SK-N-MC (cell line): ENCODE measurements at regions not wholly inside any gene's neighbourhood (a gene's known extent, or its start where the extent isn't known, plus 50 kb on each side); places are given as distances from the start of the nearest gene placed in this dataset.
A peak's percentile ranks its signal among the peaks of the same experiment; 100 is the strongest.

ENCODE experiments used
- DNase-seq: peaks from one replicate; pipeline ENCODE4 v3.0.0-alpha.2; 2011; ENCODE audit warnings: low read depth, low spot score
- H3K27ac ChIP-seq: fragments of 200-600 bp; sonication (generic); 2 replicates; pipeline ENCODE4 v1.5.1; 2016; ENCODE audit warnings: mixed run types
- H3K36me3 ChIP-seq: fragments of 200-600 bp; sonication (generic); 2 replicates; pipeline ENCODE4 v1.6.1; 2017; ENCODE audit warnings: antibody characterized with exemption, low read length, mixed read lengths; ENCODE audit not compliant: insufficient read depth
- H3K4me3 ChIP-seq: fragments of 200-600 bp; sonication (generic); 2 replicates; pipeline ENCODE4 v1.5.1; 2016
- H3K9ac ChIP-seq: fragments of 200-600 bp; sonication (generic); 2 replicates; pipeline ENCODE4 v1.8.0; 2017; ENCODE audit warnings: mixed run types, mixed read lengths; ENCODE audit not compliant: insufficient read length
- H3K9me3 ChIP-seq: fragments of 200-600 bp; sonication (generic); 2 replicates; pipeline ENCODE4 v1.6.1; 2017; ENCODE audit warnings: low read depth, mild to moderate bottlenecking, antibody characterized with exemption, low read length, moderate library complexity, mixed read lengths
- EZH2 ChIP-seq: fragments of 200-600 bp; sonication (generic); IDR thresholded peaks from one replicate; pipeline ENCODE4 v1.6.1; 2017; ENCODE audit warnings: antibody characterized with exemption
- FOXP2 ChIP-seq: optimal IDR thresholded peaks from 2 replicates; pipeline ENCODE3; 2011; ENCODE audit warnings: mild to moderate bottlenecking, moderate library complexity; ENCODE audit not compliant: insufficient read depth; ENCODE audit errors: extremely low read length, control extremely low read depth
- POLR2AphosphoS5 ChIP-seq: IDR thresholded peaks from 2 replicates; pipeline ENCODE4 v1.6.1; 2012; ENCODE audit warnings: mild to moderate bottlenecking, low read depth, low read length, borderline replicate concordance

DNA sequence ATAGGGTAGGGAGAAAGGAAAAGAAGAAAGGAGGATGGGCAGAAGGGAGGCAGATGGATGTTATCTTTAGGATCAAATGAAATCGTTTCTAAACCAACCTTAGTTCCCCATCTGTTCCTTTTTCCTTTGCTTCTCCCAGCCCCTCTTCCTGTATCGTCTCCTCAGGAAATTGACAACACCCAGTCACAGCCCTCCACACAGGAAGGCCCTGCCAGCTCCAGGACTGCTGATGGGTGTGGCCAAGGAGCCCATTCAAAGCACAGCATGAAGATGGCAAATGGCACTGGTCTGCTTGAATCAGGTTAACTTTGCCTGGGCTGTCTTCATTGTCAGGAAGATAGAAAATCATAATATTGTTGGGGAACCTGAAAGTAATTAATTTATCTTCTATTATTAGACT lies 164.8 kb downstream of the C11orf87 start:
- H3K4me3 ChIP-seq: no peak overlapping the region
- no peaks in the 10 kb centered on the region for H3K36me3 ChIP-seq
- H3K9ac ChIP-seq: no peak overlapping the region
- no peak overlapping the region for H3K27ac ChIP-seq
- H3K9me3 ChIP-seq: no peaks in the 10 kb centered on the region
- DNase-seq: no peak
- TF ChIP-seq POLR2AphosphoS5 (no peak), FOXP2 (no peak), EZH2 (no peak)

GRCh38 chr11:109590782-109591181 lies 168.8 kb downstream of the C11orf87 start:
- Histone ChIP-seq H3K27ac (no peak overlapping the region), H3K9me3 (no peaks in the 10 kb centered on the region), H3K4me3 (no peak overlapping the region), H3K9ac (no peak overlapping the region), H3K36me3 (no peaks in the 10 kb centered on the region)
- TF ChIP-seq EZH2: no peak
- no peak for TF ChIP-seq POLR2AphosphoS5
- no peak for TF ChIP-seq FOXP2
- DNase-seq: no peak

- Histone ChIP-seq H3K36me3 (no peaks in the 10 kb centered on the region), H3K9me3 (no peaks in the 10 kb centered on the region), H3K9ac (no peak overlapping the region), H3K4me3 (no peak overlapping the region), H3K27ac (no peak overlapping the region)
- TF ChIP-seq POLR2AphosphoS5 (no peak), EZH2 (no peak), FOXP2 (no peak)
- DNase-seq: no peak
These were observed 175.3 kb downstream of the C11orf87 start for GRCh38 chr11:109597336-109597735.

DNA sequence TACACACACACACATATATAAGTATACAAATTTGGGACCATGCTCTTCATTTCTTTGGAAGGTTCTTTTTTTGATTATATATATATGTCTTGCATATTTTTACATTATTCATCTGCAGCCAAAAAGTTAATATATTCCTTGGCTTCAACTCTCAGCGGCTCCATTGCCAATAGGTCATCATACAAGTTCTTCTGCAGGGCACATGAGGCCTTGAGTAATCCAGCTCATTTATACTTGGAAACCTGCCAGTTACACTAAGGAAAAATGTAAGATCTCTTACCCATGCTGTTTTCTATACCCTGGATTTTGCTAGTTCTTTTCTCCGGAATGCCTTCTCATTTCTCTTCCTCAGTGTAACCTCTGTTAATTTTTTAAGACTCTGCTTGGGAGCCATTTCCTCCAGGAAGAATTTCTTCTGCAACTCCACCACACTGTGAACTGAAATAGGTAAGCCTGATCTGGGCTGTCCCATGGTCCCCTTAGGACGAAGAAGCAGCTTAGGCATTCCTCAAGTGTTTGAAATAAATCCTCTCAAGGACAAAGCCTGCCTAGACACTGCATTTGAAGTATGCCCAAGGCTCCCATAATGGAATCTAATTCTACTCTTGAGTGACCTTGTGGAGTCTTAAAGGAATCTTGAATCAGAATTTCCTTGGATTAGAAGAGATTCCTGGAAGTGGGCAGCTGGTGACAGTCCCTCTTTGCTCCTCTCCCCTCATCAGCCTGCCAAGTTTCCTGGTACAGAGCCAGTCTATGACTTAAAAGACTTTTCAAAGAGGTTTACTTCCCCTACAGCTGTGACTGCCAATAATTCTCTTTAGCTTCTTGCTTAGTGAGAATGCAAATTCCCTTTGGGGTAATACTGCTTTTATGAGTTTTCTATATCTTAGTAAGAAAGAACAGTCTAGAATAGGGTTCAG lies 182.8 kb downstream of the C11orf87 start:
- no peak overlapping the region for H3K9ac ChIP-seq
- TF ChIP-seq FOXP2 (no peak), EZH2 (no peak), POLR2AphosphoS5 (no peak)
- no peaks in the 10 kb centered on the region for H3K9me3 ChIP-seq
- H3K36me3 ChIP-seq: no peaks in the 10 kb centered on the region
- H3K4me3 ChIP-seq: peak overlapping the region; percentile 50
- no peak for DNase-seq
- peak overlapping the region; percentile 76 for H3K27ac ChIP-seq

- no peak overlapping the region for H3K4me3 ChIP-seq
- TF ChIP-seq FOXP2: no peak
- TF ChIP-seq EZH2: no peak
- TF ChIP-seq POLR2AphosphoS5: no peak
- no peak for DNase-seq
- no peak overlapping the region for H3K9ac ChIP-seq
- H3K9me3 ChIP-seq: no peaks in the 10 kb centered on the region
- H3K36me3 ChIP-seq: no peaks in the 10 kb centered on the region
- H3K27ac ChIP-seq: no peak overlapping the region
These were observed 184.3 kb downstream of the C11orf87 start for GRCh38 chr11:109606256-109606655.

DNA sequence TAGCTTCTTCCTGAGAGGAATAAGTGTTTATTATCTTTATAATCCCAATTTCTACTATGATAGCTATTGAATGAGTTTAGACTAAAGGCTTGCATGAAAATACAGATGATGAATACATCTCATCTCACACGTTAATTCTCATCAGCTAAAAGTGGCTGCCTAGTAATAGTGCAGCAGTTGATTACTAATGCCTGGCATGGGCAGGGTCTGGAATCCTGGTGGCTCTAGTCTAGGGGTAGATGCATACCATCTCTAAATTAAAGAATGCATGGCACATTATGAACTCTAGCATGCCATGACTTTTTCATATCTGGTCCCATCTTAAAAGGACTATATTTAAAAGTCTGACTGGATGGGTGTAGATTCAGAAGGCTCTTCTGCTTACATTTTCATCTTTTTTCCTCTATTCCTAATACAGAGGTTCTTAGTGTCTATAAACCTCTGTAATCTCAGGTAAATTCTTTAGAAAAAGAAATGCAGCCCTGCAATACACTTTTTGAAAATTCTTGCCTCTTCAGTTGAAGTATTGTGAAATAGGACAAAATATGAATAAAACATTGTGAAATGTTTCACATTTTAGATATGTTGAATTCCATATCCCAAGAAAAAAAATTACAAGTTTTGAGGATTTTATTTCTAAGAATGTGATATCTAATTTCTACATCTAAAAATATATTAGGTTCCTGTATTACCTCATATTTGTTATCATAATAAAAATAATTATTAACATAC lies 187.6 kb downstream of the C11orf87 start:
- no peaks in the 10 kb centered on the region for H3K36me3 ChIP-seq
- TF ChIP-seq FOXP2: no peak
- TF ChIP-seq EZH2: no peak
- no peak for TF ChIP-seq POLR2AphosphoS5
- H3K4me3 ChIP-seq: no peak overlapping the region
- no peak for DNase-seq
- H3K9me3 ChIP-seq: no peaks in the 10 kb centered on the region
- H3K9ac ChIP-seq: no peak overlapping the region
- H3K27ac ChIP-seq: no peak overlapping the region

DNA sequence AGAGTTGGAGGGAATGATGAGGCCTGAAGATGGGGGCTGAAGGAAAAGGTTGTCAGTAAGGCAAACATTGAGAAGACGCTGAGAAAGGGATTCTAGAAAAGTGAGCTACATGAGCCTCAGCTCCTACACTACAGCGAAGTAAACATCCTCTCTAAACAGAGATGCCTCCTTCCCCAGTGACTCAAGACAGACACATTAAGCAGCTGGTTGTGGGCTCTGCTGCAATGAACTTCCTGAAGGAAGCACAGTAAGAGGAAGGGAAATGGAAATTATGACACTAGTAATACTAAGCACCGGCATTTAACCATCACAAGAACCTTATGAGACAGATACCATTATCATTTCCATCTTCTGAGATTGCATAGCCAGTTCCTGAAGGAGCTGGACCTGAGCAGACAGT lies 190.5 kb downstream of the C11orf87 start:
- no peak overlapping the region for H3K4me3 ChIP-seq
- TF ChIP-seq FOXP2 (no peak), EZH2 (no peak)
- no peak overlapping the region for H3K9ac ChIP-seq
- no peak overlapping the region for H3K27ac ChIP-seq
- no peak for DNase-seq
- no peaks in the 10 kb centered on the region for H3K9me3 ChIP-seq
- no peaks in the 10 kb centered on the region for H3K36me3 ChIP-seq

DNA sequence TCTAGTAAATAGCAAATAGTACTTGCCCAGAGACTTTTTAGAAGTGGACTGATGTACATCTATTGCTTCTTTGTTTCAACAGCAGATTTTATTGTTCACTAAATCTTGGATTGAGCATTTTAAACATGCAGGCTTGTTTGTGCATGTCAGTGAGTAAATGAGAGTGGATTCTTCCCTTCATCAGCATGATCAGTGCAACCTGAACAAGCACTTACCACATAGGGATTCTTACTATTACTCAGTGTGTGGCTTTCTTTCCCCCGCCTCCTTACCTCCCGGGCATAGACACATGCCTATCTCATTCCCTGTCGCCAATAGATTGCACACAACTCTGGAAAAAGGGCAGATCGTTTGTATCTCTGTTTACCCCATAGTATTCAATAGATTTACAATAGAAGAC lies 197.5 kb downstream of the C11orf87 start:
- Histone ChIP-seq H3K36me3 (no peaks in the 10 kb centered on the region), H3K4me3 (no peak overlapping the region), H3K27ac (no peak overlapping the region), H3K9ac (no peak overlapping the region), H3K9me3 (no peaks in the 10 kb centered on the region)
- no peak for DNase-seq
- TF ChIP-seq EZH2 (no peak), POLR2AphosphoS5 (no peak), FOXP2 (no peak)

- H3K27ac ChIP-seq: no peak overlapping the region
- no peak overlapping the region for H3K9ac ChIP-seq
- no peaks in the 10 kb centered on the region for H3K36me3 ChIP-seq
- no peak overlapping the region for H3K4me3 ChIP-seq
- DNase-seq: no peak
- TF ChIP-seq EZH2 (no peak), POLR2AphosphoS5 (no peak), FOXP2 (no peak)
- H3K9me3 ChIP-seq: no peaks in the 10 kb centered on the region
These were observed 207.7 kb downstream of the C11orf87 start for GRCh38 chr11:109629734-109630133.

DNA sequence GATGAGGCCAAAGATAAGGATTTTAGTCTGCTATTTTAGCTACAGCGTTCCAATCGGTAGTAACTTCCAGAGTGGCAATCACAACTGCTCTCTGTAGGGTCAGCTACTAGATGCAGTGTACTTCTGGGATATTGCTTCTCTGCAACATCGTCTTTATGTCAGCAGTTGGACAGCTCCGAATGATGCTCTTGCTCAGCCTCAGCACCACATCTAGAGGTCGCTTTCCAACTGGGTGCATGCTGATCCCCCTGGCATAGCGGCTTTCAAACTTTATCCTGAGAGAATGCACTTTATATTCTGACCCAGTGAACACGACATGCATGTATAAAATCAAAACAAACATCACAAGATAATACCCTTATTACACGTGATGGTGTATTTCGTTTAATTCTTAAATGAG lies 219.6 kb downstream of the C11orf87 start:
- Histone ChIP-seq H3K9ac (no peak overlapping the region), H3K4me3 (no peak overlapping the region), H3K27ac (no peak overlapping the region), H3K9me3 (no peaks in the 10 kb centered on the region), H3K36me3 (no peaks in the 10 kb centered on the region)
- TF ChIP-seq POLR2AphosphoS5 (no peak), FOXP2 (no peak), EZH2 (no peak)
- peak; percentile 32 for DNase-seq
